K562 (cell line): ENCODE measurements at regions not wholly inside any gene's neighbourhood (a gene's known extent, or its start where the extent isn't known, plus 50 kb on each side); places are given as distances from the start of the nearest gene placed in this dataset.
"Not testable (repeated sequence)": the region's sequence is repeated elsewhere in the genome, so short reads cannot be mapped to it uniquely, and the experiment has no call there.

ENCODE experiments used
- ATAC-seq: fragments of 200-7000 bp; cut with Tn5 transposase; 3 replicates; pipeline ENCODE4 v1.9.1; 2020; ENCODE audit warnings: moderate library complexity
- BruUV-seq: library from RNA; stranded (reverse); fragments of 400-500 nt; replicated peaks from 2 replicates; lab custom pipeline; 2021; lab: Mats Ljungman, UMichigan
- CTCF ChIA-PET: fragments of 300-600 bp; formaldehyde crosslinking; extraction: SDS; loops from one replicate; lab custom pipeline; 2021; ENCODE audit warnings: low intra/inter-chr PET ratio; lab: Yijun Ruan, JAX
- POLR2A ChIA-PET: fragments of 300-600, 350-650 bp; sonication (Branson Sonifier 250); formaldehyde crosslinking; extraction: SDS; loops from one replicate; lab custom pipeline; 2021; ENCODE audit warnings: antibody characterized with exemption, inconsistent platforms; lab: Yijun Ruan, JAX
- DNase-seq, 4 experiments: peaks; one replicate each; pipeline versions ENCODE4 v3.0.0 to v3.0.0-alpha.2; 2011 to 2018; ENCODE audit warnings: low spot score in 3 of 4, mixed read lengths in 3 of 4; ENCODE audit errors: extremely low read depth in 1 of 4
- FAIRE-seq: peaks from 2 replicates; lab custom pipeline; 2011; peaks lifted over from hg19 to GRCh38; lab: Jason Lieb, UNC
- H2AFZ ChIP-seq: 2 replicates; pipeline ENCODE4 v1.6.0; 2011; ENCODE audit warnings: low read depth, low read length, control low read depth, inconsistent platforms
- H3K27ac ChIP-seq: fragments of 200-600 bp; 3 replicates; pipeline ENCODE4 v1.8.0; 2011; ENCODE audit warnings: low read depth, mild to moderate bottlenecking, control low read depth, inconsistent platforms, low read length, moderate library complexity, mixed read lengths; ENCODE audit errors: extremely low read depth
- H3K27me3 ChIP-seq, 2 experiments: fragments of 300-600 bp in 1 of 2; 2 replicates in 1 of 2; 3 replicates in 1 of 2; pipeline versions ENCODE4 v1.6.0 to v1.8.0; 2011; ENCODE audit warnings: inconsistent platforms in 2 of 2, low read length in 2 of 2, mild to moderate bottlenecking in 1 of 2, mixed read lengths in 1 of 2, moderate library complexity in 1 of 2; ENCODE audit not compliant: control insufficient read depth in 2 of 2, insufficient read depth in 2 of 2
- H3K36me3 ChIP-seq: fragments of 300-600 bp; 3 replicates; pipeline ENCODE4 v1.8.0; 2011; ENCODE audit warnings: mild to moderate bottlenecking, low read length, inconsistent platforms; ENCODE audit not compliant: control insufficient read depth, insufficient read depth
- H3K4me1 ChIP-seq, 2 experiments: fragments of 200-600 bp in 1 of 2; replicated peaks in 1 of 2; 2 replicates in 1 of 2; 3 replicates in 1 of 2; pipeline versions ENCODE4 v1.5.1 to v1.8.0; 2011; ENCODE audit warnings: inconsistent platforms in 2 of 2, low read length in 2 of 2, mild to moderate bottlenecking in 1 of 2, mixed read lengths in 1 of 2, moderate library complexity in 1 of 2; ENCODE audit not compliant: control insufficient read depth in 2 of 2, insufficient read depth in 2 of 2
- H3K4me2 ChIP-seq: 2 replicates; pipeline ENCODE4 v1.6.1; 2011; ENCODE audit warnings: low read length, control low read depth, inconsistent platforms, mixed read lengths; ENCODE audit not compliant: insufficient read depth
- H3K4me3 ChIP-seq: fragments of 200-600 bp; sonication (generic), shearing (Covaris generic); 2 replicates; pipeline ENCODE4 v1.5.1; 2016; ENCODE audit warnings: control low read depth, inconsistent platforms
- H3K79me2 ChIP-seq: fragments of 200-600 bp; 3 replicates; pipeline ENCODE4 v1.8.0; 2011; ENCODE audit warnings: low read length, inconsistent platforms; ENCODE audit not compliant: control insufficient read depth, insufficient read depth
- H3K9ac ChIP-seq, 2 experiments: 2 replicates each; pipeline versions ENCODE4 v1.6.0 to v1.6.1; 2011; ENCODE audit warnings: low read depth in 2 of 2, low read length in 2 of 2, control low read depth in 1 of 2, inconsistent platforms in 1 of 2, mild to moderate bottlenecking in 1 of 2, mixed read lengths in 1 of 2; ENCODE audit not compliant: insufficient read depth in 1 of 2
- H3K9me1 ChIP-seq: one replicate; pipeline ENCODE4 v1.6.0; 2011; ENCODE audit warnings: inconsistent platforms, mild to moderate bottlenecking, low read length, moderate library complexity; ENCODE audit not compliant: control insufficient read depth, insufficient read depth
- H3K9me3 ChIP-seq: replicated peaks from 2 replicates; pipeline ENCODE4 v1.5.1; 2011; ENCODE audit warnings: low read depth, low read length, inconsistent platforms; ENCODE audit not compliant: control insufficient read depth, insufficient read depth
- H4K20me1 ChIP-seq: replicated peaks from 2 replicates; pipeline ENCODE4 v1.6.1; 2011; ENCODE audit warnings: low read length, inconsistent platforms, mixed read lengths; ENCODE audit not compliant: control insufficient read depth, insufficient read depth
- WGBS: fragments of 100-300 bp; shearing (Covaris generic); methylation state at CpG from one replicate; pipeline ENCODE4 v1.1.6; 2016; ENCODE audit warnings: low coverage, mixed read lengths; ENCODE audit not compliant: insufficient coverage; ENCODE audit errors: missing lambda C conversion rate; 5-methylcytosine and 5-hydroxymethylcytosine counted together
- in situ Hi-C: fragments of 300-500 bp; cut with MboI; formaldehyde crosslinking; loops from 4 replicates; pipeline ENCODE4 v1.15.0; 2018; ENCODE audit warnings: inconsistent platforms, mixed read lengths
- intact Hi-C: fragments of 100-400 bp; cut with micrococcal nuclease; formaldehyde crosslinking; loops from 2 replicates; pipeline ENCODE4 v1.14.2; 2022

DNA sequence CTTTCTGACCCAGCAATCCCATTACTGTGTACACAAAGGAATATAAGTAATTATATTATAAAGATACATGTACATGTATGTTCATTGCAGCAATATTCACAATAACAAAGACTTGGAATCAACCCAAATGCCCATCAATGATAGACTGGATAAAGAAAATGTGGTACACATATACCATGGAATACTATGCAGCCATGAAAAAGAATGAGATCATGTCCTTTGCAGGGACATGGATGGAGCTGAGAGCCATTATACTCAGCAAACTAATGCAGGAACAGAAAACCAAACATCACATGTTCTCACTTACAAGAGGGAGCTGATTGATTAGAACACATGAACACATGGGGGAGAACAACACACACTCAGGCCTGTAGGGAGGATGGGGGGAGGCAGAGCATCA is 286.1 kb downstream of the SOCS6 start:
- H3K27me3 ChIP-seq, in situ Hi-C loops, FAIRE-seq, H3K36me3 ChIP-seq, H3K9me1 ChIP-seq, H4K20me1 ChIP-seq, H3K9me3 ChIP-seq, ATAC-seq, H3K27ac ChIP-seq, H3K79me2 ChIP-seq, DNase-seq, POLR2A ChIA-PET, H3K4me1 ChIP-seq, intact Hi-C loops, H2AFZ ChIP-seq, H3K9ac ChIP-seq, BruUV-seq, CTCF ChIA-PET, H3K4me2 ChIP-seq, H3K4me3 ChIP-seq: not testable (repeated sequence)

DNA sequence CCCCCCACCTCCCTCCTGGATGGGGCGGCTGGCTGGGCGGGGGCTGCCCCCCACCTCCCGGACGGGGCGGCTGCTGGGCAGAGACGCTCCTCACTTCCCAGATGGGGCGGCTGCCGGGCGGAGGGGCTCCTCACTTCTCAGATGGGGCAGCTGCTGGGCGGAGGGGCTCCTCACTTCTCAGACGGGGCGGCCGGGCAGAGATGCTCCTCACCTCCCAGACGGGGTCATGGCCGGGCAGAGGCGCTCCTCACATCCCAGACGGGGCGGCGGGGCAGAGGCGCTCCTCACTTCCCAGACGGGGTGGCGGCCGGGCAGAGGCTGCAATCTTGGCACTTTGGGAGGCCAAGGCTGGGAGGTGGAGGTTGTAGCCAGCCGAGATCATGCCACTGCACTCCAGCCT is 280.8 kb downstream of the SOCS6 start:
- intact Hi-C loops, BruUV-seq, H3K27me3 ChIP-seq, POLR2A ChIA-PET, H3K4me2 ChIP-seq, FAIRE-seq, H3K9me1 ChIP-seq, ATAC-seq, H3K27ac ChIP-seq, H3K36me3 ChIP-seq, CTCF ChIA-PET, H3K79me2 ChIP-seq, H3K4me3 ChIP-seq, H4K20me1 ChIP-seq, H3K9me3 ChIP-seq, in situ Hi-C loops, H3K9ac ChIP-seq, DNase-seq, H2AFZ ChIP-seq, H3K4me1 ChIP-seq: not testable (repeated sequence)
- no CpG with 5 or more reads among the region's 24 CpGs for WGBS
